Fibroblast of the conjunctiva (primary cell): ENCODE measurements at regions not wholly inside any gene's neighbourhood (a gene's known extent, or its start where the extent isn't known, plus 50 kb on each side); places are given as distances from the start of the nearest gene placed in this dataset.
A peak's percentile ranks its signal among the peaks of the same experiment; 100 is the strongest.
"Not testable (repeated sequence)": the region's sequence is repeated elsewhere in the genome, so short reads cannot be mapped to it uniquely, and the experiment has no call there.

Experiments used
- DNase-seq: peaks from one replicate; pipeline ENCODE4 v3.0.0-alpha.2; 2010; ENCODE audit warnings: low read depth

GRCh38 chr7:13198727-13199126 lies 511.3 kb downstream of the ARL4A start:
- no peak for DNase-seq

- no peak for DNase-seq
Measured at GRCh38 chr7:13201628-13202027, 514.2 kb downstream of the ARL4A start.

GRCh38 chr7:13217768-13218167 lies 530.3 kb downstream of the ARL4A start:
- no peak for DNase-seq

GRCh38 chr7:13225068-13225467 lies 537.6 kb downstream of the ARL4A start:
- no peak for DNase-seq

- DNase-seq = no peak
Measured at GRCh38 chr7:13226385-13226784, 539.0 kb downstream of the ARL4A start.

- no peak for DNase-seq
Measured at GRCh38 chr7:13231216-13231615, 543.8 kb downstream of the ARL4A start.

- no peak for DNase-seq
Measured at GRCh38 chr7:13235436-13235835, 548.0 kb downstream of the ARL4A start.

- DNase-seq = no peak
Measured at GRCh38 chr7:13236026-13236425, 548.6 kb downstream of the ARL4A start.

GRCh38 chr7:13240349-13240748 lies 552.9 kb downstream of the ARL4A start:
- no peak for DNase-seq

GRCh38 chr7:13241416-13241815 lies 554.0 kb downstream of the ARL4A start:
- DNase-seq = no peak

- DNase-seq = no peak
Measured at GRCh38 chr7:13257661-13258060, 570.2 kb downstream of the ARL4A start.

GRCh38 chr7:13258386-13258785 lies 571.0 kb downstream of the ARL4A start:
- no peak for DNase-seq

- no peak for DNase-seq
Measured at GRCh38 chr7:13259930-13260329, 572.5 kb downstream of the ARL4A start.

GRCh38 chr7:13262929-13263530 lies 575.6 kb downstream of the ARL4A start:
- peak; percentile 31 for DNase-seq

GRCh38 chr7:13265271-13265670 lies 577.8 kb downstream of the ARL4A start:
- no peak for DNase-seq

GRCh38 chr7:13274205-13274604 lies 586.8 kb downstream of the ARL4A start:
- DNase-seq = not testable (repeated sequence)

GRCh38 chr7:13276977-13277376 lies 589.5 kb downstream of the ARL4A start:
- no peak for DNase-seq

- no peak for DNase-seq
Measured at GRCh38 chr7:13278020-13278419, 590.6 kb downstream of the ARL4A start.

GRCh38 chr7:13279854-13280435 lies 592.5 kb downstream of the ARL4A start:
- peak; percentile 5 for DNase-seq

- DNase-seq = peak; percentile 4
Measured at GRCh38 chr7:13282377-13282980, 595.0 kb downstream of the ARL4A start.

GRCh38 chr7:13286916-13287315 lies 599.5 kb downstream of the ARL4A start:
- DNase-seq = no peak

- no peak for DNase-seq
Measured at GRCh38 chr7:13288516-13288915, 601.1 kb downstream of the ARL4A start.

GRCh38 chr7:13290975-13291374 lies 603.5 kb downstream of the ARL4A start:
- no peak for DNase-seq
